Mesendoderm (in vitro differentiated cells): ENCODE measurements at regions not wholly inside any gene's neighbourhood (a gene's known extent, or its start where the extent isn't known, plus 50 kb on each side); places are given as distances from the start of the nearest gene placed in this dataset.
A peak's percentile ranks its signal among the peaks of the same experiment; 100 is the strongest.

Source experiments
- DNase-seq: peaks from one replicate; pipeline ENCODE4 v3.0.0; 2013
- H2AK5ac ChIP-seq: 2 replicates; pipeline ENCODE4 v1.6.1; 2013; ENCODE audit warnings: low read length, inconsistent platforms
- H2BK120ac ChIP-seq: 2 replicates; pipeline ENCODE4 v1.6.1; 2013; ENCODE audit warnings: low read depth, mild to moderate bottlenecking, low read length, moderate library complexity, mixed read lengths
- H2BK15ac ChIP-seq: replicated peaks from 2 replicates; pipeline ENCODE4 v1.6.1; 2013; ENCODE audit warnings: low read depth, mild to moderate bottlenecking, moderate library complexity
- H2BK5ac ChIP-seq: 2 replicates; pipeline ENCODE4 v1.6.1; 2013; ENCODE audit warnings: low read length, inconsistent platforms
- H3K18ac ChIP-seq: 2 replicates; pipeline ENCODE4 v1.6.1; 2013; ENCODE audit warnings: mild to moderate bottlenecking, low read length, mixed read lengths
- H3K23ac ChIP-seq: one replicate; pipeline ENCODE4 v1.6.1; 2013; ENCODE audit warnings: low read length
- H3K27ac ChIP-seq: 2 replicates; pipeline ENCODE4 v1.5.1; 2013; ENCODE audit warnings: low read depth, mild to moderate bottlenecking, inconsistent platforms, low read length, moderate library complexity
- H3K27me3 ChIP-seq: 2 replicates; pipeline ENCODE4 v1.6.1; 2013; ENCODE audit warnings: low read length, control low read depth, mild to moderate bottlenecking, inconsistent platforms; ENCODE audit not compliant: insufficient read depth, poor library complexity
- H3K36me3 ChIP-seq: 2 replicates; pipeline ENCODE4 v1.6.1; 2013; ENCODE audit warnings: low read length, inconsistent platforms; ENCODE audit not compliant: control insufficient read depth, insufficient read depth
- H3K4ac ChIP-seq: one replicate; pipeline ENCODE4 v1.6.1; 2013; ENCODE audit warnings: low read depth, mild to moderate bottlenecking, low read length, moderate library complexity
- H3K4me1 ChIP-seq: 2 replicates; pipeline ENCODE4 v1.6.1; 2013; ENCODE audit warnings: low read depth, low read length, inconsistent platforms; ENCODE audit not compliant: control insufficient read depth
- H3K4me2 ChIP-seq: 2 replicates; pipeline ENCODE4 v1.6.1; 2013; ENCODE audit warnings: low read length
- H3K4me3 ChIP-seq: 2 replicates; pipeline ENCODE4 v1.5.1; 2013; ENCODE audit warnings: mild to moderate bottlenecking, low read length
- H3K56ac ChIP-seq: one replicate; pipeline ENCODE4 v1.6.1; 2013; ENCODE audit warnings: low read length
- H3K79me1 ChIP-seq: 2 replicates; pipeline ENCODE4 v1.6.1; 2013; ENCODE audit warnings: low read length, inconsistent platforms
- H3K79me2 ChIP-seq: 2 replicates; pipeline ENCODE4 v1.6.1; 2013; ENCODE audit warnings: mild to moderate bottlenecking, low read length; ENCODE audit not compliant: control insufficient read depth, insufficient read depth
- H3K9ac ChIP-seq: 2 replicates; pipeline ENCODE4 v1.6.1; 2013; ENCODE audit warnings: low read length, inconsistent platforms
- H4K5ac ChIP-seq: one replicate; pipeline ENCODE4 v1.6.1; 2013; ENCODE audit warnings: low read length
- H4K8ac ChIP-seq: one replicate; pipeline ENCODE4 v1.6.1; 2013; ENCODE audit warnings: low read depth, mild to moderate bottlenecking, control low read depth, low read length, moderate library complexity
- WGBS: extraction: QIAGEN DNeasy Blood & Tissue Kit; methylation state at CpG from one replicate; pipeline ENCODE4 v1.1.7; 2013; ENCODE audit warnings: low lambda C conversion rate, missing lambda C conversion rate; ENCODE audit not compliant: insufficient coverage; ENCODE audit errors: extremely low coverage; 5-methylcytosine and 5-hydroxymethylcytosine counted together

DNA sequence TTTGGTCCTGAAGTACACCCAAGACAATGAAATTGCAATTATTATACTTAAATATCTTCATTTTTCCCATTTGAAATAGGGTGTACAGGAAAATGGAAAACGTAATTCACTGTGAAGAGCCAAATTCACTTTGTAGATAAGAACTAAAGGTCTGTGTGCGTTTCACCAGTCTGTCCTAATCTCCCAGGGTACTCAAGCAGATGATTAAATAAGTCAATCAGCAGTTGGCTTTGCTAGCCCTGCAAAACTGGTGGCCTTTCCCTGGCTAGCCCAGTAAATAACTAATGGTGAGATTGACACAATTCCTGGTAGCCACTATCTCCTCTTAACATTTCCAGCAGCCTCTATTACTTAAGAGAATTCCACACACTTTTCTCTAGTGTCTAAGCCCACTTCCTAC is 389.3 kb downstream of the TBL1XR1 start:
- H3K79me2 ChIP-seq: no peaks in the 10 kb centered on the region
- H3K4ac ChIP-seq: no peak overlapping the region
- H3K23ac ChIP-seq: no peak overlapping the region
- H4K8ac ChIP-seq: no peak overlapping the region
- H2AK5ac ChIP-seq: no peak overlapping the region
- no peaks in the 10 kb centered on the region for H3K4me1 ChIP-seq
- H3K9ac ChIP-seq: no peak overlapping the region
- H2BK15ac ChIP-seq: no peak overlapping the region
- no peak overlapping the region for H2BK120ac ChIP-seq
- no peaks in the 10 kb centered on the region for H3K79me1 ChIP-seq
- no peak overlapping the region for H4K5ac ChIP-seq
- no peak overlapping the region for H3K4me2 ChIP-seq
- DNase-seq: no peak
- no peak overlapping the region for H3K4me3 ChIP-seq
- no peak overlapping the region for H2BK5ac ChIP-seq
- H3K36me3 ChIP-seq: no peaks in the 10 kb centered on the region
- H3K27ac ChIP-seq: no peak overlapping the region
- H3K56ac ChIP-seq: no peak overlapping the region
- no peaks in the 10 kb centered on the region for H3K27me3 ChIP-seq
- no CpG with 5 or more reads among the region's 2 CpGs for WGBS
- H3K18ac ChIP-seq: no peak overlapping the region

GRCh38 chr3:176799675-176800074 is 397.6 kb downstream of the TBL1XR1 start:
- Histone ChIP-seq H3K4me3 (no peak overlapping the region), H2AK5ac (no peak overlapping the region), H2BK120ac (no peak overlapping the region), H3K23ac (no peak overlapping the region), H4K5ac (no peak overlapping the region), H3K27ac (no peak overlapping the region), H3K9ac (no peak overlapping the region), H3K79me1 (no peaks in the 10 kb centered on the region), H3K18ac (no peak overlapping the region), H4K8ac (no peak overlapping the region), H3K4me2 (no peak overlapping the region), H3K79me2 (no peaks in the 10 kb centered on the region), H3K36me3 (no peaks in the 10 kb centered on the region), H3K56ac (no peak overlapping the region), H3K4me1 (no peaks in the 10 kb centered on the region), H3K27me3 (no peaks in the 10 kb centered on the region), H2BK15ac (no peak overlapping the region), H3K4ac (no peak overlapping the region), H2BK5ac (no peak overlapping the region)
- DNase-seq: no peak
- WGBS: no CpG with 5 or more reads among the region's 2 CpGs

- H2AK5ac ChIP-seq: no peak overlapping the region
- H3K18ac ChIP-seq: no peak overlapping the region
- no peak overlapping the region for H3K4me3 ChIP-seq
- DNase-seq: no peak
- no peak overlapping the region for H3K4me2 ChIP-seq
- no peak overlapping the region for H2BK15ac ChIP-seq
- H3K23ac ChIP-seq: no peak overlapping the region
- H3K4ac ChIP-seq: no peak overlapping the region
- no CpG with 5 or more reads among the region's 1 CpG for WGBS
- H2BK120ac ChIP-seq: no peak overlapping the region
- H4K5ac ChIP-seq: no peak overlapping the region
- no peaks in the 10 kb centered on the region for H3K4me1 ChIP-seq
- H3K79me1 ChIP-seq: no peaks in the 10 kb centered on the region
- no peak overlapping the region for H2BK5ac ChIP-seq
- H4K8ac ChIP-seq: no peak overlapping the region
- no peaks in the 10 kb centered on the region for H3K27me3 ChIP-seq
- no peak overlapping the region for H3K56ac ChIP-seq
- no peaks in the 10 kb centered on the region for H3K79me2 ChIP-seq
- no peaks in the 10 kb centered on the region for H3K36me3 ChIP-seq
- no peak overlapping the region for H3K27ac ChIP-seq
- H3K9ac ChIP-seq: no peak overlapping the region
Measured at GRCh38 chr3:176798680-176799079, 398.6 kb downstream of the TBL1XR1 start.

DNA sequence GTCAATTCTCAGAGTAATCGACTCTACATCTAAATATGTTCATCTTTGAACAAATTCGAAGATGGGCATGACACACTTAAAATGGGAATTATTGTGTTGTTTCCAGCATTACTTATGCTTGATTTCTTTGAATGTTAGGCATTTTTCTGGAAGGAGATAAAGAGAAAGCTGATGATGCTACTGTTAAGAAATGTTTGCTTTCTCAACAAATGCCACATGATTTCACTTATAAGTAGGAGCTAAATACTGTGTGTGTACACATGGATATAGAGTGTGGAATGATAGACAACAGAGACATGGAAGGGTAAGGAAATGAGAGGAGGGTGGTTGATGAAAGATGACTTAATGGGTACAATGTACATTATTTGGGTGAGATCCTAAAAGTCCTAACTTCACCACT is 400.9 kb downstream of the TBL1XR1 start:
- Histone ChIP-seq H3K4me3 (no peak overlapping the region), H2BK5ac (no peak overlapping the region), H3K27me3 (no peaks in the 10 kb centered on the region), H3K79me1 (no peaks in the 10 kb centered on the region), H4K8ac (no peak overlapping the region), H2AK5ac (no peak overlapping the region), H3K23ac (no peak overlapping the region), H3K36me3 (no peaks in the 10 kb centered on the region), H2BK15ac (no peak overlapping the region), H3K4ac (no peak overlapping the region), H3K27ac (no peak overlapping the region), H3K4me1 (no peaks in the 10 kb centered on the region), H3K56ac (no peak overlapping the region), H3K4me2 (no peak overlapping the region), H3K79me2 (no peaks in the 10 kb centered on the region), H2BK120ac (no peak overlapping the region), H4K5ac (no peak overlapping the region), H3K9ac (no peak overlapping the region), H3K18ac (no peak overlapping the region)
- DNase-seq: no peak
- WGBS: no CpG with 5 or more reads among the region's 2 CpGs

GRCh38 chr3:176795891-176796290 is 401.4 kb downstream of the TBL1XR1 start:
- DNase-seq: peak; percentile 77
- Histone ChIP-seq H2BK120ac (no peak overlapping the region), H3K4me3 (no peak overlapping the region), H3K4me2 (no peak overlapping the region), H3K79me1 (no peaks in the 10 kb centered on the region), H3K27ac (no peak overlapping the region), H2BK15ac (no peak overlapping the region), H4K8ac (no peak overlapping the region), H3K4me1 (no peaks in the 10 kb centered on the region), H3K23ac (no peak overlapping the region), H3K79me2 (no peaks in the 10 kb centered on the region), H2AK5ac (no peak overlapping the region), H3K18ac (no peak overlapping the region), H3K4ac (no peak overlapping the region), H3K27me3 (no peaks in the 10 kb centered on the region), H3K56ac (no peak overlapping the region), H3K9ac (no peak overlapping the region), H3K36me3 (no peaks in the 10 kb centered on the region), H2BK5ac (no peak overlapping the region), H4K5ac (no peak overlapping the region)
- no CpG with 5 or more reads among the region's 2 CpGs for WGBS

GRCh38 chr3:176794406-176794805 is 402.9 kb downstream of the TBL1XR1 start:
- Histone ChIP-seq H3K18ac (no peak overlapping the region), H3K4me3 (no peak overlapping the region), H3K23ac (no peak overlapping the region), H2AK5ac (no peak overlapping the region), H3K79me1 (no peaks in the 10 kb centered on the region), H4K5ac (no peak overlapping the region), H2BK15ac (no peak overlapping the region), H3K36me3 (no peaks in the 10 kb centered on the region), H3K4ac (no peak overlapping the region), H3K9ac (no peak overlapping the region), H3K27ac (no peak overlapping the region), H3K79me2 (no peaks in the 10 kb centered on the region), H4K8ac (no peak overlapping the region), H2BK120ac (no peak overlapping the region), H3K4me2 (no peak overlapping the region), H3K56ac (no peak overlapping the region), H3K4me1 (no peaks in the 10 kb centered on the region), H2BK5ac (no peak overlapping the region), H3K27me3 (no peaks in the 10 kb centered on the region)
- no peak for DNase-seq
- no CpG with 5 or more reads among the region's 3 CpGs for WGBS
